Epithelial cell of esophagus (primary cell): ENCODE measurements at regions not wholly inside any gene's neighbourhood (a gene's known extent, or its start where the extent isn't known, plus 50 kb on each side); places are given as distances from the start of the nearest gene placed in this dataset.
"Not testable (repeated sequence)": the region's sequence is repeated elsewhere in the genome, so short reads cannot be mapped to it uniquely, and the experiment has no call there.

Source experiments
- DNase-seq: peaks from one replicate; pipeline ENCODE4 v3.0.0; 2010; ENCODE audit warnings: low read depth
- H3K4me3 ChIP-seq: 2 replicates; pipeline ENCODE4 v1.5.1; 2011; ENCODE audit warnings: mild to moderate bottlenecking, low read length, control low read depth
- CTCF ChIP-seq: IDR thresholded peaks from 2 replicates; pipeline ENCODE4 v1.5.1; 2011; ENCODE audit warnings: low read depth, mild to moderate bottlenecking, low read length, control low read depth, inconsistent platforms; ENCODE audit not compliant: insufficient read depth; ENCODE audit errors: missing control alignments

- no peak for DNase-seq
- H3K4me3 ChIP-seq, result no peak overlapping the region
- no peak for TF ChIP-seq CTCF
Observed at GRCh38 chr5:153367466-153367865, 123.0 kb upstream of the GRIA1 start.

GRCh38 chr5:153372425-153373129, 117.9 kb upstream of the GRIA1 start:
- H3K4me3 ChIP-seq, result no peak overlapping the region
- no peak for TF ChIP-seq CTCF
- peak; percentile 45 for DNase-seq

GRCh38 chr5:153373130-153373498, 117.4 kb upstream of the GRIA1 start:
- no peak for TF ChIP-seq CTCF
- no peak for DNase-seq
- H3K4me3 ChIP-seq, result no peak overlapping the region

GRCh38 chr5:153381630-153382029, 108.8 kb upstream of the GRIA1 start:
- not testable (repeated sequence) for H3K4me3 ChIP-seq, DNase-seq

GRCh38 chr5:153390569-153390968, 99.9 kb upstream of the GRIA1 start:
- TF ChIP-seq CTCF, result no peak
- DNase-seq, result no peak

GRCh38 chr5:153399595-153399994, 90.9 kb upstream of the GRIA1 start:
- no peak overlapping the region for H3K4me3 ChIP-seq
- no peak for DNase-seq
- TF ChIP-seq CTCF, result no peak

More at GRCh38 chr5:153390569-153390968, 99.9 kb upstream of the GRIA1 start:
- H3K4me3 ChIP-seq, result no peak overlapping the region

- peak; percentile 27 for DNase-seq
- H3K4me3 ChIP-seq, result no peak overlapping the region
- TF ChIP-seq CTCF, result no peak
Observed at GRCh38 chr5:153400931-153401330, 89.5 kb upstream of the GRIA1 start.
